RCC 7860 (cell line): ENCODE measurements at regions not wholly inside any gene's neighbourhood (a gene's known extent, or its start where the extent isn't known, plus 50 kb on each side); places are given as distances from the start of the nearest gene placed in this dataset.
"Not testable (repeated sequence)": the region's sequence is repeated elsewhere in the genome, so short reads cannot be mapped to it uniquely, and the experiment has no call there.

Experiments
- DNase-seq: peaks from one replicate; pipeline ENCODE4 v3.0.0-alpha.2; 2015; ENCODE audit warnings: low spot score
- FAIRE-seq: peaks from 2 replicates; lab custom pipeline; 2012; peaks lifted over from hg19 to GRCh38; lab: Jason Lieb, UNC

DNA sequence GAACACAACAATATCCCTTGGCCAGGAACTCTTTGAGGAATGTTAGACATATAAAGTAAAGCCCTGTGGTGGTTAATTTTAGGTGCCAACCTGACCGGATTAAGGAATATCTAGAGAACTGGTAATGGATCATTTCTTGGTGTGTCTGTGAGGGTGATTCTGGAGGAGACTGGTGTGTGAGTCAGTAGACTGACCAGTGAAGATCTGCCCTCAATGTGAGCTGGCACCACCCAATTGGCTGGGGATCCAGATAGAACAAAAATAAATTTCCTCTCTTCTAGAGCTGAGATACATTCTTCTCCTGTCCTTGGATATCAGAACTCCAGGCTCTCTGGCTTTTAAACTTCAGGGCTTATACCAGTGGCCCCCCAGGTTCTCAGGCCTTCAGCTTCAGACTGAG lies 56.2 kb upstream of the TNPO1 start:
- DNase-seq (no peak), FAIRE-seq (no peak)

DNA sequence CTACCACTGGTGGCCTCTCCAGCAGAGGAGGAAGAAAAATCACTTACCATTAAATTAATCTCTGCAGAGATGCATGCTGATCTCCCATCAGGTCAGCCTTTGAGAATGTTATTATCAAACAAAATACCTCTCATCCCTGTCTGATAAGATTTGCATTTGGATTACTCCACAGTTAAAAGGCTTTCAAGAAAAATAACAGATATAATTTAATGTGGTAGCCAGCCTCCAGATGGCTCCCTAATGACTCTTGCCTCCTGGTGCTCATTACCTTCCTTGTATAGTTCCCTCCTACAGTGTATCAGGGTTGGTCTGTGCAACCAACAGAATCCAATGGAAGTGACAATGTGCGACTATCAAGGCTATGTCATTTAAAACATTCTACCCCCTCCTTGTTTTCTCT lies 63.6 kb upstream of the TNPO1 start:
- no peak for DNase-seq
- no peak for FAIRE-seq

DNA sequence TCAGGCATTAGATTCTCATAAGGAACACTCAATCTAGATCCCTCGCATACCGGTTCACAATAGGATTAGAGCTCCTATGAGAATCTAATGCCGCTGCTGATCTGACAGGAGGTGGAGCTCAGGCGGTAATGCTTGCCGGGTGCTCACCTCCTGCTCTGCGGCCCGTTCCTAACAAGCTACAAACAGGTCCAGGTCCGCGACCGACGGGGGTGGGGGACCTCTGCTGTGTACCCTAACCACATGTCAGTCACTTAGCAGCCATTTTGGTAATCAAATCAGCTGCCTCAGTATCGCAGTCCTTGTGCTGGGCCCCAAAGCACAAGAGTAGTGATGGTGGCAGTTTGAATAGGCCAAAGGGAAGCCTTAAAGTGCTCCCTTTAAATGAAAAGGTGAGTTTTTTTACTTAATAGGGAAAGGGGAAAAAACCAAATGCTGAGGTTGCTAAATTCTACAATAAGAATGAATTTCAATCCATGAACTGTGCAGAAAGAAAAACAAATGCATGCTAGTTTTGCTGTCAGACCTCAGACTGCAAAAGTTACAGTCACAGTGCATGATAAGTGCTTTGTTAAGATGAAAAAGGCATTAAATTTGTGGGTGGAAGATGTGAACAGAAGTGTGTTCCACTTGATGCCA lies 67.0 kb upstream of the TNPO1 start:
- DNase-seq, result no peak
- FAIRE-seq, result no peak

DNA sequence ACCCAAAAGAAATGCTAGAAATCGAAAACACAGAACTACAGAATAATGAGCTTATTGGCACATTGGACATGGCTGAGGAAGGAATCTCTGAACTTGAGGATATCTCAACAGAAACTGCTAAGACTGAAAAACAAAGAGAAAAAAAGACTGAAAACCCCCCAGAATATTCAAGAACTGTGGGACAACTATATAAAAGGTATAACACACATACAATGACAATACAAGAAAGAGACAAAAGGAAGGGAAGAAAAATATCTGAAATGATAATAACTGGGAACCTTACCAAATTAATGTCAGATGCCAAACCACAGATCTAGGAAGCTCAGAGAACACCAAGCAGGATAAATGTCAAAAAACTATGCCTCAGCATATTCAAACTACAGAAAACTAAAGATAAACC lies 68.6 kb upstream of the TNPO1 start:
- FAIRE-seq, result no peak

DNA sequence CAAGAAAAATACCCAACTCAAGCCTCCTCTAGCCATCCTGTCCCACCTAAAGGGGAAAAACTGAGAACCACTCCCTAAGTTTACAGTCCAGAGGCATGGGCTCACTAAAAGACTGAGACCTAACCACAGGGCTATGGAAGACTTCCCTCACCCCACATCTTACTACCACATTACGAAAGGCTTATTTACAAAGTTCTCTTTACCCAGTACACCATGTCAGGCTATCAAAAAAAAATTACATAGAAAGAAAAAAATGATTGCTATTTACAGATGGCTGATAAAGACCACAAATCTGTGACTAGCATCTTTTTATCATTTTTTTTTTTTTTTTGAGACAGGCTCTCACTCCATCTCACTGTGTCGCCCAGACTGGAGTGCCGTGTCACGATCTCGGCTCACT lies 69.7 kb upstream of the TNPO1 start:
- FAIRE-seq, result no peak

More for the DNA sequence above, 68.6 kb upstream of the TNPO1 start:
- DNase-seq, result no peak

DNA sequence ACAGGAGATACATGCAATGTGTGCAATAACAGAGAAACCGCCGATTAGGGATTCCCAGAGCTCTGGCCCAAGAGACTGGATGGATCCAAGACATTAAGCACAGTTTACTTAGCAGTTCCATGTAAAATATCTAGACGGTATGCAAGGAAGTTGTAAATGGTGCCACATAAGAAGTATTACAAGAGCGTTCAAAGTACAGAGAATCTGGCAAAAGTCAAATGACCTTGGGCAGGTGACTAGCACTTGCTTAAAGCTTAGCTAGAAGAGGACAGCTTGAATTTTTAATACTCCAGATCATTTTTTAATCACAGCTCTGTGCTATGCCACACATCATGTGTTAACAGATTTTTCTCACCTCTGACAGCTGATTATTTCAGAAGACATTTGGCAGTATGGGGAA lies 72.3 kb upstream of the TNPO1 start:
- DNase-seq, result no peak
- no peak for FAIRE-seq

More for the DNA sequence above, 69.7 kb upstream of the TNPO1 start:
- no peak for DNase-seq

DNA sequence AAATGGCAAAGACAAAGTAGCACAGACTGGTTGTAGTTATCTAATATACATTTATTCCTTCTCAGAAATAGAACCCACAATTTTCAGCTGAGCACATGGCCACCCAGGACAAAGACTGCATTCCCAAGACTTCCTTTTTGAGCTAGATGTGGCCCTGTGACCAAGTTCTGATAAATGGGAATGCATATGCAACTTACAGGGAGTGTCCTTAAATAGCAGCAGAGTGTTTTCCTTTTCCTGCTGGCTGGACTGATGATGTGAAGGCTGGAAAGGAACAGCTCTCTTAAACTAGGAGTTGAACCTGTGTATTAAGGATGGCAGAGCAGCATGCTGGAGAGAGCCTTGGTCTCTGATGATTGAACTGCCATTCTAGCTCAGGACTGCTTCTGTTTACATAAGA lies 74.7 kb upstream of the TNPO1 start:
- no peak for DNase-seq
- no peak for FAIRE-seq

DNA sequence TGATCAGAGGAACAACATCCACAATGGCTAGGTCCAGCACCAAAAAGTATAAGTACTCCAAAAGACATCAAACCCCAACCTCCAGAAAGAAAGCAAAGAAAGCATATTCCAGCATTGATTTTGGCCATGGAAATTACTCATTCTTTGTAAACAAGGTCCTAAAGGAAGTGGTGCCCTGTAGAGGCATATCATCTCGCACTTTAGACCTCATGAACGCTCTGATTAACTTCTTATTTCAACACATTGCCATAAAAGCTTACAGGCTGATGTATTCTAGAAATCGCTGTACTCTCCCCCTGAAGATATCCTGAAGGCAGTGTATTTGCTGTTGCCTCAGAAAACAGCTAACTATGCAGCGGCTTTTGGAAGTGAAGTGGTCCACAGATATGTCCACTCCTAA lies 82.7 kb upstream of the TNPO1 start:
- DNase-seq (no peak), FAIRE-seq (no peak)

DNA sequence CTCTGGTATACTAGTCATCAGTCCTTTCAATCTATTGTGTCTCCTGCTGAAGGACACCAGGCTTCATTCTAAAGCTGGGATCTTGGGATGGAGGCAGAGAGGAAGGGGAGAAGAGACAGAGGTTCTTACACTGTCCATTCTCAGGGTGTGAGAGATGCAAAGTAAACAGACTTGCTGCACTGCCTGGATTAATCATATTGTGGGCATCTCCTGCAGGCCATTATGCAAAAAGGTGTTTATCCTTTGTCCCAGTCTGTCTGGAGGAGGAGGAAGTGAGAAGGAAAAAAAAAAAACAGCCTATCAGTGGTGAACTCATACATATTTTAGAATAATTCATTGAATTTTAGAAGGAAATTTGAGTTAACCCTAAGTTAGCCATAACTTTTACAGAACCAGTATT lies 92.9 kb upstream of the TNPO1 start:
- DNase-seq, result no peak
- FAIRE-seq, result no peak

DNA sequence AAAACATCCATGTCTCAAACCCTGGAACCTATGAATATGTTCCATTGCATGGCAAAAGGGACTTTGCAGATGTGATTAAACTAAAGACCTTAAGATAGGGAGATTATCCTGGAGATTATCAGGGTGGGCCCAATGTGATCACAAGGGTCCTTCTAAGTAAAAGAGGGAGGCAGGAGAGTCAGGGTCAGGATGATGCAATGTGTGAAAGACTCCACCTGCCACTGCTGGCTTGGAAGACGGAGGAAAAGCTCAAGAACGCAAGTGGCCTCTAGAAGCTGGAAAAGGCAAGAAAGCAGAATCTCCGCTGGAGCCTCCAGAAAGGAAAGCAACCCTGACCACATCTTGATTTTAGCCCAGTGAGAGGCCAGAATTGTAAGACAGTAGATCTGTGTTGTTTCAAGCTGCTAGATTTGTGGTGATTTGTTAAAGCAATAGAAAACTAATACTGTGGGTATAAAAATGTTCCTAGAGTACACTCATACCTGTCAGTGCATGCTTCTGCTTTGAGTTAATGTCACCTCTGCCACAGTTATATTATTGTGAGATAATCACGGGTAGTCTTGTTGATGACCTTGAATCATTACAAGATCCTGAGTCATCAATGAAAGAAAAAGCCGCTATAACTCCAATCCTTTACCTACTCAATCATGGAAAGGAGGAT lies 93.5 kb upstream of the TNPO1 start:
- FAIRE-seq (no peak), DNase-seq (no peak)

DNA sequence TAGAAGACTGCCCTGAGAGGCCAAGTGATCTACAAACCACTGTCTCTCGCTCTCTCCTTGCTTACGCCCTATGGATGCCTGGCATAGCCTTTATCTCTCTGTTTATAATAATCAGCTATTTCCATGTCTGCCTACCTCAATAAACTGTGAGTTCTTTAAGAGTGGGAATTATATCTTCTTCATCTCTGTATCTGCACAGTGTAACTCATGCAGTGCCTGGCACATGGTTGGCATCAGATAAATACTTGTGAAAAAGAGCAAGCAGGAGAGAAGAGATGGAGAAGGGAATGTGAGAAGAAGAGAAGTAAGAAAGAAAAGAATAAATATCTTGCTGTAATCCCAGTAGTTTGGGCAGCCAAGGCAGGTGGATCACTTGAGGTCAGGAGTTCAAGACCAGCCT lies 94.6 kb upstream of the TNPO1 start:
- FAIRE-seq (no peak), DNase-seq (no peak)

DNA sequence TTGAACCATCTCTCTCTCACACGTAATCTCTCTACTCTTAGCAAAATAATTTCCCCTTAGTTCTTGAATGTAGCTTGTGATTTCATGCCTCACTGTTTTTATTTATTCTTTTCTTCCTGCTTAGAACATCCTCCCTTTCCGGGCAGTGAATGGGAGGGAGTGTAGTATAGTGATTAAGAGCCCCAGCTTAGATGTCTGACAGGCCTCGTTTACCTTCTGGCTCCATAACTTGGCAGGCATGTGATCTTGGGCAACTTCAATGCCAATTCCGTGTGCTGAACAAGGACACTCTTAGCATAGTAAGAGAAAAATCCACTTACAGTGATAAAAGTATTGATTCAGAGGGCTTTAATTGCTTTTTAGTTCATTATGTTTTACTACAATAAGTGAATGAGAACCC lies 96.3 kb upstream of the TNPO1 start:
- DNase-seq (no peak), FAIRE-seq (no peak)

DNA sequence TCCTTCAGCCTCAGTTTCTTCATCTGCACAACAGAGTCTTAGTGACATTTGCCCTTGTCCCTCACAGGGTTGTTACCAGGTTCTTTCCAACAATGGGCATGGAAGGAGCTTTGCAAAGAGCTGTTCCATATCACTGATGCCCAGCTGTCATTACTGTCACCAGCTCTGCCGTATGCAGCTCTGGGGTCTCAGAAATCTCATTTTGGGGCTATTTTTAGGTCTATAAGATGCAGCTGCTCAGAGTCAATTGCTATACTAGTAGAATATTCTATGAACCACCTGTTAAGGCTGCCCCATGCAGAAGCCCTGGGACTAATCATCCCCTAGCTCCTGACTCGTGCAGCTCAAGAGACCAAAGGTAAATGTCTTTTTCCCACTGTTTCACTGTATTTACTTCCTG lies 105.1 kb upstream of the TNPO1 start:
- no peak for DNase-seq
- FAIRE-seq, result no peak

DNA sequence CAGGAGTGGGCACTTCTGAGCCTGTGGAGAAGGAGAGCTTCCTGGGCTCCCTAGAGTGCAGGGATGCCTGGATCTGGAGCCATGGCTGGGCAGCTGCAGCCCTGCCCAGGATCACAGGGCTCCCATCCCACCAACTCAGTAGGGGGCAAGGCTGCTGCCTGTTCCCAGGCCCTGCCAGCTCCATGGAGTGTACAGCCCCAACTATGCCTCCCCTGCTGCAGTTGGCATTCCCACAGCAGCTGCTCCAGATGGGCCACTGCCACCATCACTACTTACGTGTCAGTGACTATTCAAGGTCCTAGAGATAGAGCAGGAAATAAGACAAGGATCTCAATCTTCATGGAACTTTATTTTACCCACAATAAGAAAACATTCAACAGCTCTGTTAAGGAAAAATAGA lies 107.1 kb upstream of the TNPO1 start:
- FAIRE-seq, result no peak
- no peak for DNase-seq

DNA sequence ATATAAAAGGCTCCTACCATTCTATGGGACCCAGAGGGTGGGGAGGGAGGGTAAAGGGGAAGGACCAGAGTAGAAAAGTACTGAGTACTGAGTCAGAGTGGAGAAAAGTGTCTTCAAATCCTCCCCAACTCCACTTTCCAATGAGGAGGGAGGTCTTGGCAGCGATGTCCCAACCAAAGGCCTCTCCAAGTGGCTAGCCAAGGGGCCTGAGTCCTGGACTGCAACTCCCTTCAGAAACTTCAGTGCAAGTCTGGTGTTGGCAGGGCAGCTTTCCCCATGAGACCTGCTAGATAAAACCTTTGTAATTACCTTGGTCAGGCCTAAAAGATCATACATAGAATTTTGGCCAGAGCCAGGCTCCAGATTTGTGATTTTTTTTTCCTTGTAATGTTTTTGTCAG lies 111.3 kb upstream of the TNPO1 start:
- DNase-seq (no peak), FAIRE-seq (no peak)

DNA sequence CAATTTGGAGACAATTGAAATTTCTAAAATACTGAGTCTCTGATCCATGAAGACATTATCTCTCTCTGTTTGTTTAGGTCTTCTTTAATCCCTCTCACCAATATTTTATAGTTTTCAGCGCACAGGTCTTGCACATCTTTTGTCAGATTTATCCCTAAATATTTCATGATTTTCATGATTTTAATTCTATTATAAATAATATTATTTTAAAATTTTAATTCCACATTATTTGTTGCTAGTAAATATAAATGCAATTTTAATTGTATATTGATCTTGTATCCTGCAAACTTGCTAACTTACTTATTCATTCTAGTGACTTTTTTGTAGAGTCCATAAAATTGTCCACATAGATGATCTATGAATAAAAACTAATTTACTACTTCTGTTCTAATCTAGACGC lies 112.6 kb upstream of the TNPO1 start:
- DNase-seq (no peak), FAIRE-seq (no peak)

DNA sequence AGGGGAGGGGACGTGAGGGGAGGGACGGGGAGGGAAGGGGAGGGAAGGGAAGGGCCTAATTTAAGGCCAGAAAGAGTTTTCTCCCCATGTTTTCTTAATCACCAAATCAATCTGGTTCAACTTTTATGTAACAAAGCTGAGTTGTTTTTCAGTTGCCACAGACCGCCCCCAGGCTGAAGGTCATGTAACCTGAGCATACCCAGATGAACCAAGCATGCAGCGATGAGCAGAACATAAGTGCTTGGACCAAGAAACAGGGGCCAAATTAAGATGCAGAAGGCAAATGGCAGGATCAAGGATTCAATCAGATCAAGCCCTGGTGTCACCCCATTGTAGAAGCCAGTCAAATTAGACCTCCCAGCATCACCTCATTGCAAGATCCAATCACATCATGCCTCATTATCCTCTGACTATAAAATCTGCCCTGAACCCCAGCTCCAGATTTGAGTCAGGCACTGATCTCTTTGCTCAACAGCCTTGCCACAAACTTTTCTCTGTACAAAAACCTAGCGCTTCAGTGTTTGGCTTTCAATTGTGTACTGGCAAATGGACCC lies 113.5 kb upstream of the TNPO1 start:
- DNase-seq (no peak), FAIRE-seq (no peak)

DNA sequence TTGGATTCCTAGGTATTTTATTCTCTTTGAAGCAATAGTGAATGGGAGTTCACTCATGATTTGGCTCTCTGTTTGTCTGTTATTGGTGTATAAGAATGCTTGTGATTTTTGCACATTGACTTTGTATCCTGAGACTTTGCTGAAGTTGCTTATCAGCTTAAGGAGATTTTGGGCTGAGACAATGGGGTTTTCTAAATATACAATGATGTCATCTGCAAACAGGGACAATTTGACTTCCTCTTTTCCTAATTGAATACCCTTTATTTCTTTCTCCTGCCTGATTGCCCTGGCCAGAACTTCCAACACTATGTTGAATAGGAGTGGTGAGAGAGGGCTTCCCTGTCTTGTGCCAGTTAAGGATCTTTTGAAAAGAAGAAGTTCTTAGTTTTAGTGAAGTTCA lies 114.4 kb upstream of the TNPO1 start:
- not testable (repeated sequence) for FAIRE-seq

DNA sequence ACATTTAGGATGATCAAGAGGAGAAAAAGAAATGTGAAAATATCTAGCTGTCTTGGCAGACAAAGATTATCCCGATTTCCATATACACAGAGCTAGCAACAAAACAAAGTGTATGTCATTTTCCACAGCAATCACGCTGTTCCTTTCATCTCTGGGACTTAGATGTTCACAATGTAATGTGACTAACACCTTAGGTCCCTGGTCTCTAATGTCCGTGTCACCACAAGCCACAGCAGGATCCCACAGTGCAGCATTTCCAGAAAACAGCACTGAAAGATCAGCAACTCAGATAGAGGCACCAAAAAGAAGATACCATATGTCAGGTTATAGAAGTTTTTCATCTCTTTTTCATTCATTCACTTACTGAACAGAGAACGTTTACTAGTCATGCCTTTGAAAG lies 118.0 kb upstream of the TNPO1 start:
- DNase-seq, result no peak
- FAIRE-seq, result no peak

More for the DNA sequence above, 114.4 kb upstream of the TNPO1 start:
- DNase-seq, result not testable (repeated sequence)

DNA sequence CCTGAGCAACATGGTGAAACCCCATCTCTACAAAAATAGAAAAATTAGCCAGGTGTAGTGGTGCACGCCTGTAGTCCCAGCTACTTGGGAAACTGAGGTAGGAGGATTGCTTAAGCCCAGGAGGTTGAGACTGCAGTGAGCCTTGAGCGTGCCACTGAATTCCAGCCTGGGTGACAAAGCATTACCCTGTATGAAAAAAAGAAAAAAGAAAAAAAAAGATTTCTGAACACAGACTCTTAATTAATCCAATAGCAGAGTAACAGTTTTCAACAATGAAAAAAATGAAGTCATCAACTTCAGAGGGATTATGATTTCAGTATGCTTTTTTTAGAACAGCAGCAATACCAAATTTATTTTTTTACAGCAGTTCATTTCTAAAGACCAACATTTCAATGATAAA lies 118.8 kb upstream of the TNPO1 start:
- no peak for DNase-seq
- FAIRE-seq, result no peak

DNA sequence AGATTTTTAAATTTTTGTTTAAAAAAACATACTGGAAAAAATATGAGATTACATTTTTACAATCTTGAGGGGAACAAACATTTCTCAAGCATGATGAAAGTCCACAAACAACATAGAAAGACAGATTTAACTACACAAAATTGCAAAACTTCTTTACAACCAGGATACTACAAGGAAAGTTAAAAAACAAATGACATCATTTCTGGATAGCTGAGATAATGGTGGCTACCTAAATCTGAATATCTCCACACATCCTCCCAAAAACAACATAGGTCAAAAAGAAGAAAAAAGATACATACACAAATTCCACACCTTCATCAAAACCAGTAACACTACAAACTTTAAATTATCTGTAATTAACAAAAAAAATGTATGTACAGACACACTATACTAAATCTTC lies 120.8 kb upstream of the TNPO1 start:
- DNase-seq (no peak), FAIRE-seq (no peak)

DNA sequence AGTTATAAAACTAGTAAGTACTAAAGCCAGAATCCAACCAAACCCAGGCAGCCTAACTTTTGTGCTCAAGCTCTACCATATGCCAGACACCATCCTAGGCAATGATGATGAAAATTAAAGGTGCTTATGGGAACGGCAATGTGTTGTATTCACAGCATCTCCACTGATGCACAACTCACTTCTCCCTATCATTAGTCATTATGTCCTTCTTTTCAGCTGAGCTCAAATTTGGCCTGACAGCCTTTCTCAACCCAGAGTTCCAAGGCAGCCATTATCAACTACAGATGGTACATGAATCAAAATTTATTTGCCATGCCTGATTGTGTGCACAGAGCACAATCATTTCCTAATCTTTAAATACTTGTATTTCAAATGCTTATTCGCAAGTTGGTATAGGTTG lies 121.6 kb upstream of the TNPO1 start:
- FAIRE-seq (no peak), DNase-seq (no peak)
